CD4-positive, alpha-beta T cell (primary cell): ENCODE measurements at regions not wholly inside any gene's neighbourhood (a gene's known extent, or its start where the extent isn't known, plus 50 kb on each side); places are given as distances from the start of the nearest gene placed in this dataset.

ENCODE experiments used
- ATAC-seq: fragments of 200-7000 bp; cut with Tn5 transposase; one replicate; pipeline ENCODE4 v1.10.0; 2022; ENCODE audit warnings: mild to moderate bottlenecking; ENCODE audit not compliant: poor library complexity
- CTCF ChIA-PET: fragments of 350-600 bp; sonication (Branson Sonifier 250); formaldehyde crosslinking; loops from one replicate; lab custom pipeline; 2021; ENCODE audit warnings: antibody characterized with exemption, inconsistent platforms; lab: Charles Lee
- POLR2A ChIA-PET: fragments of 350-600 bp; sonication (Branson Sonifier 250); formaldehyde crosslinking; loops from one replicate; lab custom pipeline; 2021; ENCODE audit warnings: antibody characterized with exemption, inconsistent platforms; lab: Charles Lee
- DNase-seq, 14 experiments: peaks; one replicate each; pipeline ENCODE4 v3.0.0-alpha.2; 2013 to 2020; ENCODE audit warnings: mixed read lengths in 2 of 14
- H3K27ac ChIP-seq, 2 donors: one replicate each; pipeline versions ENCODE4 v1.5.1 to v1.7.0; 2013; ENCODE audit warnings: low read length in 2 of 2, low read depth in 1 of 2, mild to moderate bottlenecking in 1 of 2
- H3K27me3 ChIP-seq, 2 experiments: 1 replicate in 1 of 2; 2 replicates in 1 of 2; pipeline versions ENCODE4 v1.6.1 to v1.7.0; 2013; ENCODE audit warnings: low read length in 2 of 2, control low read depth in 1 of 2, mild to moderate bottlenecking in 1 of 2, moderate library complexity in 1 of 2; ENCODE audit not compliant: insufficient read depth in 2 of 2, control insufficient read depth in 1 of 2
- H3K36me3 ChIP-seq: one replicate; pipeline ENCODE4 v1.6.1; 2013; ENCODE audit warnings: low read length, control low read depth; ENCODE audit not compliant: insufficient read depth
- H3K4me1 ChIP-seq: one replicate; pipeline ENCODE4 v1.6.1; 2013; ENCODE audit warnings: low read length, control low read depth; ENCODE audit not compliant: insufficient read depth
- H3K4me3 ChIP-seq: one replicate; pipeline ENCODE4 v1.5.1; 2013; ENCODE audit warnings: mild to moderate bottlenecking, low read length, moderate library complexity
- H3K9me3 ChIP-seq, 2 experiments: 1 replicate in 1 of 2; 2 replicates in 1 of 2; pipeline versions ENCODE4 v1.6.1 to v1.7.0; 2013; ENCODE audit warnings: low read length in 2 of 2, mild to moderate bottlenecking in 2 of 2, control low read depth in 1 of 2, moderate library complexity in 1 of 2; ENCODE audit not compliant: control insufficient read depth in 1 of 2, insufficient read depth in 1 of 2
- H3K27ac Mint-ChIP-seq: one replicate; pipeline ENCODE4 v1.8.0; 2020; ENCODE audit warnings: mixed read lengths
- H3K27me3 Mint-ChIP-seq: one replicate; pipeline ENCODE4 v1.8.0; 2021; ENCODE audit warnings: mixed read lengths
- H3K36me3 Mint-ChIP-seq: one replicate; pipeline ENCODE4 v1.8.0; 2021; ENCODE audit warnings: low read depth, mixed read lengths
- H3K4me1 Mint-ChIP-seq: one replicate; pipeline ENCODE4 v1.8.0; 2021; ENCODE audit warnings: low read depth, mixed read lengths
- H3K4me3 Mint-ChIP-seq: one replicate; pipeline ENCODE4 v1.8.0; 2020; ENCODE audit warnings: mild to moderate bottlenecking, mixed read lengths
- H3K9me3 Mint-ChIP-seq: one replicate; pipeline ENCODE4 v1.8.0; 2020; ENCODE audit warnings: mixed read lengths
- CTCF ChIP-seq: fragments of 200-600 bp; IDR thresholded peaks from one replicate; pipeline ENCODE4 v1.8.0; 2022; ENCODE audit warnings: antibody characterized with exemption, mild to moderate bottlenecking
- intact Hi-C, 2 experiments: fragments of 100-400 bp; cut with DNase I in 1 of 2; cut with micrococcal nuclease in 1 of 2; formaldehyde crosslinking; loops; one replicate each; pipeline versions ENCODE4 v1.15.1 to v1.9.0; 2023 to 2025; cut with DNase I, micrococcal nuclease

- CTCF ChIA-PET, result no interaction called here
- H3K27ac ChIP-seq, result no peak overlapping the region
- H3K27me3 ChIP-seq, result no peaks in the 10 kb centered on the region
- no peaks in the 10 kb centered on the region for H3K36me3 ChIP-seq
- Mint-ChIP-seq H3K36me3 (no peaks in the 10 kb centered on the region), H3K4me3 (no peak overlapping the region), H3K9me3 (peaks cover 6% of the 10 kb centered on the region), H3K4me1 (no peaks in the 10 kb centered on the region), H3K27ac (no peak overlapping the region), H3K27me3 (no peaks in the 10 kb centered on the region)
- ATAC-seq (no peak), DNase-seq (no peak)
- intact Hi-C loops, result no loop called here
- no peak overlapping the region for H3K4me3 ChIP-seq
- H3K4me1 ChIP-seq, result no peaks in the 10 kb centered on the region
- POLR2A ChIA-PET, result no interaction called here
- H3K9me3 ChIP-seq, result no peaks in the 10 kb centered on the region
- TF ChIP-seq CTCF, result no peak
These were observed 1090.5 kb upstream of the SEMA6A start for GRCh38 chr5:117665121-117665520.

GRCh38 chr5:117662361-117662760 lies 1087.7 kb upstream of the SEMA6A start:
- no peak for ATAC-seq
- Mint-ChIP-seq H3K27ac (no peak overlapping the region), H3K36me3 (no peaks in the 10 kb centered on the region), H3K9me3 (peaks cover 13% of the 10 kb centered on the region), H3K4me1 (no peaks in the 10 kb centered on the region), H3K4me3 (no peak overlapping the region), H3K27me3 (no peaks in the 10 kb centered on the region)
- Histone ChIP-seq H3K4me1 (no peaks in the 10 kb centered on the region), H3K4me3 (no peak overlapping the region), H3K36me3 (no peaks in the 10 kb centered on the region), H3K27ac (no peak overlapping the region), H3K9me3 (peaks cover 0 to 3% of the 10 kb centered on the region in 2 experiments), H3K27me3 (no peaks in the 10 kb centered on the region)
- intact Hi-C loops, result no loop called here
- POLR2A ChIA-PET, result no interaction called here
- CTCF ChIA-PET, result no interaction called here
- no peak for DNase-seq
- TF ChIP-seq CTCF, result no peak

- Histone ChIP-seq H3K4me3 (no peak overlapping the region), H3K27ac (no peak overlapping the region), H3K27me3 (no peaks in the 10 kb centered on the region), H3K9me3 (peaks cover 0 to 3% of the 10 kb centered on the region in 2 experiments), H3K36me3 (no peaks in the 10 kb centered on the region), H3K4me1 (no peaks in the 10 kb centered on the region)
- Mint-ChIP-seq H3K4me3 (no peak overlapping the region), H3K9me3 (peaks cover 11% of the 10 kb centered on the region), H3K4me1 (no peaks in the 10 kb centered on the region), H3K27ac (no peak overlapping the region), H3K27me3 (no peaks in the 10 kb centered on the region), H3K36me3 (no peaks in the 10 kb centered on the region)
- DNase-seq (no peak), ATAC-seq (no peak)
- POLR2A ChIA-PET, result no interaction called here
- CTCF ChIA-PET, result no interaction called here
- intact Hi-C loops, result no loop called here
- no peak for TF ChIP-seq CTCF
These were observed 1082.9 kb upstream of the SEMA6A start for GRCh38 chr5:117657541-117657940.
